HG02571 (cell line): ENCODE measurements at regions not wholly inside any gene's neighbourhood (a gene's known extent, or its start where the extent isn't known, plus 50 kb on each side); places are given as distances from the start of the nearest gene placed in this dataset.

Experiments
- ATAC-seq: cut with Tn5 transposase; IDR thresholded peaks from one replicate; pipeline ENCODE4 v1.9.1; 2021; ENCODE audit warnings: mild to moderate bottlenecking, moderate library complexity; ENCODE audit not compliant: unreplicated experiment

- ATAC-seq, result no peak
Observed at GRCh38 chr5:61894046-61894445, 412.0 kb upstream of the KIF2A start.

GRCh38 chr5:61896811-61897210 lies 409.2 kb upstream of the KIF2A start:
- no peak for ATAC-seq

GRCh38 chr5:61897251-61897650 lies 408.8 kb upstream of the KIF2A start:
- ATAC-seq, result no peak

- no peak for ATAC-seq
Observed at GRCh38 chr5:61901997-61902396, 404.0 kb upstream of the KIF2A start.

- no peak for ATAC-seq
Observed at GRCh38 chr5:61904730-61905129, 401.3 kb upstream of the KIF2A start.

GRCh38 chr5:61905613-61906012 lies 400.4 kb upstream of the KIF2A start:
- ATAC-seq, result no peak

GRCh38 chr5:61906820-61907219 lies 399.2 kb upstream of the KIF2A start:
- no peak for ATAC-seq

- no peak for ATAC-seq
Observed at GRCh38 chr5:61907995-61908394, 398.0 kb upstream of the KIF2A start.

- ATAC-seq, result no peak
Observed at GRCh38 chr5:61910771-61911170, 395.2 kb upstream of the KIF2A start.

GRCh38 chr5:61912559-61912958 lies 393.4 kb upstream of the KIF2A start:
- ATAC-seq, result no peak

- no peak for ATAC-seq
Observed at GRCh38 chr5:61915646-61916045, 390.4 kb upstream of the KIF2A start.

- no peak for ATAC-seq
Observed at GRCh38 chr5:61916621-61917620, 389.1 kb upstream of the KIF2A start.

GRCh38 chr5:61918611-61919010 lies 387.4 kb upstream of the KIF2A start:
- no peak for ATAC-seq

- no peak for ATAC-seq
Observed at GRCh38 chr5:61919920-61920319, 386.1 kb upstream of the KIF2A start.

- ATAC-seq, result no peak
Observed at GRCh38 chr5:61924251-61924650, 381.8 kb upstream of the KIF2A start.

GRCh38 chr5:61926911-61927310 lies 379.1 kb upstream of the KIF2A start:
- no peak for ATAC-seq

- ATAC-seq, result no peak
Observed at GRCh38 chr5:61931236-61931635, 374.8 kb upstream of the KIF2A start.

GRCh38 chr5:61933787-61934626 lies 372.0 kb upstream of the KIF2A start:
- ATAC-seq, result no peak

- no peak for ATAC-seq
Observed at GRCh38 chr5:61941637-61942036, 364.4 kb upstream of the KIF2A start.

GRCh38 chr5:61942462-61943049 lies 363.4 kb upstream of the KIF2A start:
- no peak for ATAC-seq

- no peak for ATAC-seq
Observed at GRCh38 chr5:61943713-61944112, 362.3 kb upstream of the KIF2A start.
